ENCODE measurements at regions not wholly inside any gene's neighbourhood (a gene's known extent, or its start where the extent isn't known, plus 50 kb on each side); places are given as distances from the start of the nearest gene placed in this dataset.

- Histone ChIP-seq H3K9ac (ENCODE audit: low read length in 2 of 2) (no peak overlapping the region), H3K27me3 (ENCODE audit: control insufficient read depth in 1 of 2, insufficient read depth in 2 of 2, low read length in 2 of 2) (no peaks in the 10 kb centered on the region), H3K27ac (ENCODE audit: low read length) (no peak overlapping the region), H3K4me1 (ENCODE audit: control insufficient read depth, insufficient read depth, low read length) (no peaks in the 10 kb centered on the region), H3K9me3 (ENCODE audit: control insufficient read depth in 2 of 2, low read length in 2 of 2) (peaks cover 0 to 7% of the 10 kb centered on the region in 2 donors), H3K36me3 (ENCODE audit: control insufficient read depth in 2 of 2, insufficient read depth in 2 of 2, low read length in 2 of 2) (no peaks in the 10 kb centered on the region), H3K4me3 (ENCODE audit: low read length in 2 of 2) (no peak overlapping the region)
Observed at GRCh38 chr11:11095831-11096723, 238.2 kb upstream of the ZBED5 start.

GRCh38 chr11:11090495-11090894, 232.6 kb upstream of the ZBED5 start:
- H3K4me3 ChIP-seq (ENCODE audit: low read length in 2 of 2) = no peak overlapping the region
- no peaks in the 10 kb centered on the region for H3K27me3 ChIP-seq (ENCODE audit: control insufficient read depth in 1 of 2, insufficient read depth in 2 of 2, low read length in 2 of 2)
- H3K4me1 ChIP-seq (ENCODE audit: control insufficient read depth, insufficient read depth, low read length) = no peaks in the 10 kb centered on the region
- H3K27ac ChIP-seq (ENCODE audit: low read length) = no peak overlapping the region
- H3K9me3 ChIP-seq (ENCODE audit: control insufficient read depth in 2 of 2, low read length in 2 of 2) = peaks cover 0 to 7% of the 10 kb centered on the region in 2 donors
- H3K36me3 ChIP-seq (ENCODE audit: control insufficient read depth in 2 of 2, insufficient read depth in 2 of 2, low read length in 2 of 2) = no peaks in the 10 kb centered on the region
- H3K9ac ChIP-seq (ENCODE audit: low read length in 2 of 2) = no peak overlapping the region

DNA sequence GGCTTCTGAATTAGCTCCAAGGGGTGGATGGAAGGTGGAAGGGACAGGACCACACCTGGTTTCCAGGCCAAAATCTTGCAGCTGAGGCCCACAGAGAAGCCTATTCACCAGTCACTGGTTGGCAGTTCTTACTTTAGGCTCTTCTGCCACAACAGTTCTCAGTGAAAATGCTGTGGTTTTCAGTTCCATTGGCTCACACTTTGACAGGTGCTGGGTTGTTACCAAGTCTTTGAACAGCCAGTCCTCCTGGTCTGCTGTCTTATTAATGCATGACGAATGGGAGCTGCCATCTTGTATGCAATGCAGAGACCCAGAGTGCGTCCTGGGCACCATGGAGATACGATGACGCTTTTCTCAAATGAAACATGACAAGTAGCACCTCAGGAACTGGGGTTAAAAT, 232.0 kb upstream of the ZBED5 start:
- H3K27ac ChIP-seq (ENCODE audit: low read length) = no peak overlapping the region
- H3K9ac ChIP-seq (ENCODE audit: low read length in 2 of 2) = no peak overlapping the region
- no peaks in the 10 kb centered on the region for H3K4me1 ChIP-seq (ENCODE audit: control insufficient read depth, insufficient read depth, low read length)
- no peaks in the 10 kb centered on the region for H3K36me3 ChIP-seq (ENCODE audit: control insufficient read depth in 2 of 2, insufficient read depth in 2 of 2, low read length in 2 of 2)
- peaks cover 0 to 7% of the 10 kb centered on the region in 2 donors for H3K9me3 ChIP-seq (ENCODE audit: control insufficient read depth in 2 of 2, low read length in 2 of 2)
- H3K4me3 ChIP-seq (ENCODE audit: low read length in 2 of 2) = no peak overlapping the region
- no peaks in the 10 kb centered on the region for H3K27me3 ChIP-seq (ENCODE audit: control insufficient read depth in 1 of 2, insufficient read depth in 2 of 2, low read length in 2 of 2)

DNA sequence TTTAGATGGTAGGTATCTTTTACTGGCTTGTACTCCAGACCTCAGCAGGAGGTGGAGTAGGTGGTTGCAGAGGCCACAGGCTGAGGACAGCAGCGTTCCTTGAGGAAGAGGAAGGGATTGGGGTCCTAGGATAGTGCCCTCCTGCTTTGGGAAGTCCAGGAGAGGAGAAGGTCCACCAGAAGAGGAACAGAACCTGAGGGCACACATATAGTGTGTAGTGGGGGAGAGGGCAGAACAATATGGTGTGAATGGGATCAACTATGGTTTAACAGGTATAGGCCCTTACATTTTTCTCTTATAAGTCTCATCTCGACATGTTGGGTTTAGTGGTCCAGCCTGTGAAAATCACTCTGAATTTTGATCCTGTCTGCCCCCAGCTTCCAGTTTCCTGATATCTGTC, 229.1 kb upstream of the ZBED5 start:
- peaks cover 3% of the 10 kb centered on the region for H3K4me1 ChIP-seq (ENCODE audit: control insufficient read depth, insufficient read depth, low read length)
- no peaks in the 10 kb centered on the region for H3K36me3 ChIP-seq (ENCODE audit: control insufficient read depth in 2 of 2, insufficient read depth in 2 of 2, low read length in 2 of 2)

GRCh38 chr11:11085580-11085979, 227.7 kb upstream of the ZBED5 start:
- H3K27me3 ChIP-seq (ENCODE audit: control insufficient read depth in 1 of 2, insufficient read depth in 2 of 2, low read length in 2 of 2) = no peaks in the 10 kb centered on the region
- peaks cover 7% of the 10 kb centered on the region for H3K4me1 ChIP-seq (ENCODE audit: control insufficient read depth, insufficient read depth, low read length)
- no peaks in the 10 kb centered on the region for H3K36me3 ChIP-seq (ENCODE audit: control insufficient read depth in 2 of 2, insufficient read depth in 2 of 2, low read length in 2 of 2)
- no peaks in the 10 kb centered on the region for H3K9me3 ChIP-seq (ENCODE audit: control insufficient read depth in 2 of 2, low read length in 2 of 2)
- no peak overlapping the region for H3K27ac ChIP-seq (ENCODE audit: low read length)
- no peak overlapping the region for H3K4me3 ChIP-seq (ENCODE audit: low read length in 2 of 2)
- no peak overlapping the region for H3K9ac ChIP-seq (ENCODE audit: low read length in 2 of 2)

More for the DNA sequence above, 229.1 kb upstream of the ZBED5 start:
- H3K27ac ChIP-seq (ENCODE audit: low read length) = no peak overlapping the region
- H3K9ac ChIP-seq (ENCODE audit: low read length in 2 of 2) = no peak overlapping the region
- H3K4me3 ChIP-seq (ENCODE audit: low read length in 2 of 2) = no peak overlapping the region
- H3K9me3 ChIP-seq (ENCODE audit: control insufficient read depth in 2 of 2, low read length in 2 of 2) = peaks cover 0 to 7% of the 10 kb centered on the region in 2 donors
- no peaks in the 10 kb centered on the region for H3K27me3 ChIP-seq (ENCODE audit: control insufficient read depth in 1 of 2, insufficient read depth in 2 of 2, low read length in 2 of 2)

- no peak overlapping the region for H3K4me3 ChIP-seq (ENCODE audit: low read length in 2 of 2)
- no peak overlapping the region for H3K9ac ChIP-seq (ENCODE audit: low read length in 2 of 2)
- no peaks in the 10 kb centered on the region for H3K27me3 ChIP-seq (ENCODE audit: control insufficient read depth in 1 of 2, insufficient read depth in 2 of 2, low read length in 2 of 2)
- H3K9me3 ChIP-seq (ENCODE audit: control insufficient read depth in 2 of 2, low read length in 2 of 2) = no peaks in the 10 kb centered on the region
- no peak overlapping the region for H3K27ac ChIP-seq (ENCODE audit: low read length)
- H3K36me3 ChIP-seq (ENCODE audit: control insufficient read depth in 2 of 2, insufficient read depth in 2 of 2, low read length in 2 of 2) = no peaks in the 10 kb centered on the region
- H3K4me1 ChIP-seq (ENCODE audit: control insufficient read depth, insufficient read depth, low read length) = peaks cover 7% of the 10 kb centered on the region
Observed at GRCh38 chr11:11084337-11084736, 226.5 kb upstream of the ZBED5 start.

GRCh38 chr11:11083441-11083840, 225.6 kb upstream of the ZBED5 start:
- no peaks in the 10 kb centered on the region for H3K36me3 ChIP-seq (ENCODE audit: control insufficient read depth in 2 of 2, insufficient read depth in 2 of 2, low read length in 2 of 2)
- no peak overlapping the region for H3K27ac ChIP-seq (ENCODE audit: low read length)
- H3K9me3 ChIP-seq (ENCODE audit: control insufficient read depth in 2 of 2, low read length in 2 of 2) = no peaks in the 10 kb centered on the region
- no peaks in the 10 kb centered on the region for H3K27me3 ChIP-seq (ENCODE audit: control insufficient read depth in 1 of 2, insufficient read depth in 2 of 2, low read length in 2 of 2)
- no peak overlapping the region for H3K9ac ChIP-seq (ENCODE audit: low read length in 2 of 2)
- peaks cover 7% of the 10 kb centered on the region for H3K4me1 ChIP-seq (ENCODE audit: control insufficient read depth, insufficient read depth, low read length)
- H3K4me3 ChIP-seq (ENCODE audit: low read length in 2 of 2) = no peak overlapping the region

DNA sequence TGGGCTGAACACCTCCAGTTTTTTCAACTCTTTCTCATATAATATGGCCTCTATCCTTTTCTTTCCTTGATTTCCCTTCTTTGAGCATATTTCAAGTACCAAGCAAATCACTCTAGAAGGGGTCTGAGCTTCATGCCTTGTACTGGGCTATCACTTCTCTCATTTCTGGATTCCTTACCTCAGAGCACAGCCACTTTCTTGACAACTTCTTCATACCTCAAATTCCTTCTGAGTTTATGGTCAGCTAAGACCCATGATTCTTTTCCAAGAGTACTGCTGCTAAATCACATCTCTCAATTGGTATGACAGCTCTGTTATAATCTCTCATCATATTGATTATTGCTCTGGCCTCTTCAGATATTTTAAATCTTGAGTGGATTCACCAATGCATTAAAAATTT, 224.8 kb upstream of the ZBED5 start:
- Histone ChIP-seq H3K9ac (ENCODE audit: low read length in 2 of 2) (no peak overlapping the region), H3K27me3 (ENCODE audit: control insufficient read depth in 1 of 2, insufficient read depth in 2 of 2, low read length in 2 of 2) (no peaks in the 10 kb centered on the region), H3K9me3 (ENCODE audit: control insufficient read depth in 2 of 2, low read length in 2 of 2) (no peaks in the 10 kb centered on the region), H3K4me3 (ENCODE audit: low read length in 2 of 2) (no peak overlapping the region), H3K36me3 (ENCODE audit: control insufficient read depth in 2 of 2, insufficient read depth in 2 of 2, low read length in 2 of 2) (no peaks in the 10 kb centered on the region), H3K4me1 (ENCODE audit: control insufficient read depth, insufficient read depth, low read length) (peaks cover 7% of the 10 kb centered on the region), H3K27ac (ENCODE audit: low read length) (no peak overlapping the region)

DNA sequence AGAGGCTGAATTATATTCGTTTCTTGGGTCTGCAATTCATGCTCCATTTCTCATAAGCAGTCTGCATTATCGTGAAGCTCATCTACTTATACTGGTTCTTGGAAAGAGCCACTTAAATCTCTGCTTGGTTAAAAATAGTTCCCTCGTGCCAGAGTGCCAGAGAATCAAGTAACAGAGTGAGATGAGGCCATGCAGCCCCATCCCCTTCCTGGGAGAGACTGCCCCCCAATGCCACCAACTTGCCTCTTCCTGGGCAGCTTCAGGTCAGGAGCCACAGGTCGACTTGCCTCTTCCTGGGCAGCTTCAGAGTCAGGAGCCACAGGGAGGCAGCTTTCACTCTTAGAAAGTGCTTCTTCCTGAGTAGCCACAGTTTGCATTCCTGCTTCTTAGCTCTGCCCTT, 223.9 kb upstream of the ZBED5 start:
- no peaks in the 10 kb centered on the region for H3K27me3 ChIP-seq (ENCODE audit: control insufficient read depth in 1 of 2, insufficient read depth in 2 of 2, low read length in 2 of 2)
- H3K4me3 ChIP-seq (ENCODE audit: low read length in 2 of 2) = no peak overlapping the region
- no peaks in the 10 kb centered on the region for H3K36me3 ChIP-seq (ENCODE audit: control insufficient read depth in 2 of 2, insufficient read depth in 2 of 2, low read length in 2 of 2)
- peak overlapping the region; percentile 37 for H3K27ac ChIP-seq (ENCODE audit: low read length)
- no peaks in the 10 kb centered on the region for H3K9me3 ChIP-seq (ENCODE audit: control insufficient read depth in 2 of 2, low read length in 2 of 2)
- H3K4me1 ChIP-seq (ENCODE audit: control insufficient read depth, insufficient read depth, low read length) = peaks cover 7% of the 10 kb centered on the region
- H3K9ac ChIP-seq (ENCODE audit: low read length in 2 of 2) = no peak overlapping the region

GRCh38 chr11:11081288-11081687, 223.4 kb upstream of the ZBED5 start:
- Histone ChIP-seq H3K27ac (ENCODE audit: low read length) (no peak overlapping the region), H3K4me3 (ENCODE audit: low read length in 2 of 2) (no peak overlapping the region), H3K27me3 (ENCODE audit: control insufficient read depth in 1 of 2, insufficient read depth in 2 of 2, low read length in 2 of 2) (no peaks in the 10 kb centered on the region), H3K36me3 (ENCODE audit: control insufficient read depth in 2 of 2, insufficient read depth in 2 of 2, low read length in 2 of 2) (no peaks in the 10 kb centered on the region), H3K9ac (ENCODE audit: low read length in 2 of 2) (no peak overlapping the region), H3K9me3 (ENCODE audit: control insufficient read depth in 2 of 2, low read length in 2 of 2) (no peaks in the 10 kb centered on the region), H3K4me1 (ENCODE audit: control insufficient read depth, insufficient read depth, low read length) (peaks cover 7% of the 10 kb centered on the region)

- Histone ChIP-seq H3K9me3 (ENCODE audit: control insufficient read depth in 2 of 2, low read length in 2 of 2) (no peaks in the 10 kb centered on the region), H3K27ac (ENCODE audit: low read length) (no peak overlapping the region), H3K4me3 (ENCODE audit: low read length in 2 of 2) (no peak overlapping the region), H3K4me1 (ENCODE audit: control insufficient read depth, insufficient read depth, low read length) (peaks cover 7% of the 10 kb centered on the region), H3K36me3 (ENCODE audit: control insufficient read depth in 2 of 2, insufficient read depth in 2 of 2, low read length in 2 of 2) (no peaks in the 10 kb centered on the region), H3K9ac (ENCODE audit: low read length in 2 of 2) (no peak overlapping the region), H3K27me3 (ENCODE audit: control insufficient read depth in 1 of 2, insufficient read depth in 2 of 2, low read length in 2 of 2) (no peaks in the 10 kb centered on the region)
Observed at GRCh38 chr11:11078344-11079086, 220.7 kb upstream of the ZBED5 start.

Measured in stomach smooth muscle (tissue), 2 donors.